Inflammatory macrophage (primary cell): ENCODE measurements at regions not wholly inside any gene's neighbourhood (a gene's known extent, or its start where the extent isn't known, plus 50 kb on each side); places are given as distances from the start of the nearest gene placed in this dataset.
"Not testable (repeated sequence)": the region's sequence is repeated elsewhere in the genome, so short reads cannot be mapped to it uniquely, and the experiment has no call there.

ENCODE experiments used
- DNase-seq, 2 donors: peaks; one replicate each; pipeline ENCODE4 v3.0.0-alpha.2; 2020 to 2022

GRCh38 chr2:237196866-237197618 is 111.4 kb downstream of the COPS8 start:
- no peak for DNase-seq

DNA sequence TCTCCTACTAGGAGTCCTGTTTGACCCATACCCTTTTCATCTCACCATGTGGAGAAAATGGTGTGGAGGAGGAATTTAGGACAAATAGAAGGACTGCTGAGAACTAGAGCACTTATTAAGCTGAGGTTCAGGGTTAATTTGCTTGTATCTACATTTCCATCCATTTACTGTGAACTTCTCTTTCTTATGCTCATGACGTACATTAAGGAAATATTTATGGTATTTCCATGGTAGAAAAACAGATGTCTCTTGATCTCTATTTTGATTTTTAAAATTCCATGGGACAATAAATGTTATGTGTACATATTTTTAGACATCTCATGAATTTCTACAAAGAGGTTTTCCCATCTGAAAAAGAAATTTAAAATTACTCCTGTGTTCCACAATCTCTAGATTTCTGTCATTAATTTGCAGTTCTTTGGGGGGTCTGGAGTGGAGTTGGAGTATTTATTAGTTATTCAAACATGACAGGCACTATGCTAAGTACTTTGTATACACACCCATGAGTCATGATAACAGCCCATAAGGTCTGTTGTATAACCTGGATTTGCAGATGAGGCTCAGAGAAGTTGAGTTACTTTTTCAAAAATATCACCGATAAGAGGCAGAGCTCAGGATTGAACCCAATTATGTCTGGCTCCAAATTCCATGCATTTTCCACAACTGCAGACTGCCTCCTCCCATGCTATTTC is 112.6 kb downstream of the COPS8 start:
- DNase-seq: no peak

DNA sequence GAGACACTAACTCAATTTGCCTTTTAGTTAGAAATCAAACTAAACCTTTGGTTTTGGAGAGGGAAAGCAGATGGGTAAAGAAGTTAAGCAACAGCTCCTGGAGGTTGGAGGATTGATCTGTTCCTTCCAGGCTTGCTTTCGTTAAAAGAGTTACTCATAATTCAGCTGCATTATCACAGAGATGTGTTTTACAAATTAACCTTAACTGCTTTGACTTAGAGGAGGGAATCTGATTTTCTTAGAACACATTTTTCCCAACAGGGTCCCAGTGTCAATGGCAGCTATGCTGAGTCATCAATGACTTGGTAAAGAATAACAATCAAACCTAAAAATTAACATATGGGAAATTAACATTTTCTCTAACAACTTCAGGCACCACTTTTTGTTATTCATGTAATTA is 113.4 kb downstream of the COPS8 start:
- DNase-seq: no peak

DNA sequence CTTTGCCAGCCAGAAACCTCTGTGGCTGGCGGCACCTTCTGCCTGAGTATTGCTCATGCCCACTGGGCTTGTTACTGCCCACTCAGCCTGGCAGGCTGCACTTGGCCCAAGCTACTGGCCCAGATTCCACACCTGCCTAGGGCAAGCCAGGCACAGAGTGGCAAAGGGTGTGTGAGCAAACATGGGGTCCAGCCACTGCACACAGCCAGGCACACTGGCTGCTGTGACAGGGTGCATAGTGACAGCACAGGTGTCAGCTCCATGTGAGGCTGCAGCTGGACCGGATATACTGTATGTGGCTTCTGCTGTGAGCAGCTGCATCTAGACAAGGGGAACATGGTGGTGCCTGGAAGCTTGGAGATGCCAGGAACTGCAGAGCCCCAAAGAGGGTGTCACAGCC is 113.9 kb downstream of the COPS8 start:
- DNase-seq: no peak

GRCh38 chr2:237200462-237200861 is 114.8 kb downstream of the COPS8 start:
- DNase-seq: no peak

DNA sequence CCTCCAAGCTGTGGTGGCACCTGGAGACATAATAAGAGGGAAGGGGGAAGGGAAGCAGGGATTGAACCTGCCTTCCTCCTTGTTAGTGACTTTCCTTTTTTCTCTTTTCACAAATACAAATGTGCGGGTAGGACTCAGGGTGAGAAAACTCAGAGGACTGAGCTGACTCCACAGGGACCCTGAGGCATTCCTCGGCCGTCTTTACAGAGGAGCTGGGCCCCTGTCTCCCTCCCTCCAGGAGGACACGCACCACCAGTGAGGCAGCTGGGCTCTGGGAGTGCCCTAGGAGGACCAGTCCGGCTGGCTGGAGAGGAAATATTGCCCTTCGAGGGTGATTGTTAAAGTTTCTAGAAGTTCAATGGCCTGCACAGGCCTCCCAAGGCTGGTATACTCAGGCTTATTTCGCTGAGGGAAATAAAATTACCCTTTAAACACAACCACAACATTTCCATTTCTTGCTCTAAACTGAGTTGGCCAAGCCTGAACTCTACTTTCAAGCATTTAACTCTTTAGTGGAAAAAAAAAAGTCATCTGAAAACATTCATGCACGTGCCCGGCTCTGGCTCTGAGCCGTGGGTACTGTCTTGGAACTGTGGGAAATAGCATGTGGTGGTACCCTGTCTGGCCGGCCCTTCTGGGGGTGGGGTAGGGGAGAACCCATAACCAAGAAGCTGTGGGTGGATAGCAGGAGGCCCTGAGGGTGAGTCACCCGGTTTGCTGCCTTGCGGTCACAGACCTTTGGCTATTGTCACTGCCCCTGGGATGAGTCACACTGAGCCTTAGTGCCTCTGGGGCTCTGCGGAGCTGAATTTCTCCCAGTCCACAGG is 116.0 kb downstream of the COPS8 start:
- DNase-seq: peak; percentile 57 to 68

GRCh38 chr2:237202288-237203030 is 116.8 kb downstream of the COPS8 start:
- DNase-seq: no peak

- no peak for DNase-seq
Observed at GRCh38 chr2:237205043-237205541, 119.4 kb downstream of the COPS8 start.

DNA sequence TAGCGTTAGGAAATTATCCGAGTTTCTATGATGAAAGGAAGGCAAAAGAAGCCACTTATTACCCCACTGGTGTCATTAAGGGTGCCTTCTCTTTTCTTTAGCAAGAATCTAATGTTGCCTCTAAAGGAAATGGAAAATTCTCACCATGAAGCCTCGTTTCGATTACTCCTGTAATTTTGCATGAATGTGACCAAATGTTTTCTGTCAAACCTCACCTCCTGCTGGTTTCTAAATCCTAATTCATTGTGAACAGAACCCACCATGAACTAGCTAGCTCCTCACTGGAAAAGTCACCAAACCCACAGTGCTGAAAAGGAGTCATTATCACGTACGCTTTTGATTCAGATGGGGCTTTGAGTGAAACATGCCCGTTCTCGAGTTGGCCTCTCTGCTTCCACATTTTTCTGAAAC is 119.9 kb downstream of the COPS8 start:
- no peak for DNase-seq

- peak; percentile 27 to 39 for DNase-seq
Observed at GRCh38 chr2:237207646-237208045, 122.0 kb downstream of the COPS8 start.

GRCh38 chr2:237208373-237209260 is 122.9 kb downstream of the COPS8 start:
- no peak for DNase-seq

DNA sequence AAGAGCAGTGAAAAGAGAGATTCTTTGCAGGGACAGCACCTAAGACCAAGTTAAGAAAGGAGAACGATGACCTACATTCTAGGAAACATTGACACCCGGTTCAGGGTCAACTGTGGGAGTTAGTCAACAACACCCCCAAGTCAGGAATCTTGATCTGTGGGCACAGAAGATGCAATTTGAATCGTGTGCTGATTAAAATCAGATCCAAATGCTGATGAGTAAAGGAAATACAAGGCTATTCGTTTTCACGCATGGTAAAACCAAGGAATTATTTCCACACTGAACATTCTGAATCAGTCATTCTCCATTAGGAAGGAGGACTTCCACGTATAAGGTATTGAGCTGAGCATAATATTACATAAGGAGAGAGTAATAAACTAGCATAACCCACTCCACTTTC is 124.2 kb downstream of the COPS8 start:
- DNase-seq: no peak

DNA sequence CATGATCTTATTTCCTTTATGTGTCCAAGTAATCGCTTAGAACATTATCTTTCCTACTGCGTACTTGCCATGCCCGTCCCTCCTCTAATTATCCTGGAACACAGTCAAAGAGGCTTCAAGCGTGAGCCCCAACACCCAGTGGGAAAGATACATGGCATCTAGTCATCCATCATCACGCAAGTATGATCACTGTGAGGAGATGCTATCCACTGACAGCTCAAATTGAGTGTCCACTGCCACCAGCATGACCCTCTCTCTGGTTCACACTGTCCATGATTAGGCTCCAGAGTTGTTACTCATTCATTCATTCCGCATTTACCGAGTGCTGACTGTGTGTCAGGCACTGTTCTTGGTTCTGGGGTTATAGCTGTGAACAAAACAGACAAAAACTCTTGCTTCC is 124.6 kb downstream of the COPS8 start:
- DNase-seq: no peak

GRCh38 chr2:237210763-237211162 is 125.1 kb downstream of the COPS8 start:
- DNase-seq: no peak

DNA sequence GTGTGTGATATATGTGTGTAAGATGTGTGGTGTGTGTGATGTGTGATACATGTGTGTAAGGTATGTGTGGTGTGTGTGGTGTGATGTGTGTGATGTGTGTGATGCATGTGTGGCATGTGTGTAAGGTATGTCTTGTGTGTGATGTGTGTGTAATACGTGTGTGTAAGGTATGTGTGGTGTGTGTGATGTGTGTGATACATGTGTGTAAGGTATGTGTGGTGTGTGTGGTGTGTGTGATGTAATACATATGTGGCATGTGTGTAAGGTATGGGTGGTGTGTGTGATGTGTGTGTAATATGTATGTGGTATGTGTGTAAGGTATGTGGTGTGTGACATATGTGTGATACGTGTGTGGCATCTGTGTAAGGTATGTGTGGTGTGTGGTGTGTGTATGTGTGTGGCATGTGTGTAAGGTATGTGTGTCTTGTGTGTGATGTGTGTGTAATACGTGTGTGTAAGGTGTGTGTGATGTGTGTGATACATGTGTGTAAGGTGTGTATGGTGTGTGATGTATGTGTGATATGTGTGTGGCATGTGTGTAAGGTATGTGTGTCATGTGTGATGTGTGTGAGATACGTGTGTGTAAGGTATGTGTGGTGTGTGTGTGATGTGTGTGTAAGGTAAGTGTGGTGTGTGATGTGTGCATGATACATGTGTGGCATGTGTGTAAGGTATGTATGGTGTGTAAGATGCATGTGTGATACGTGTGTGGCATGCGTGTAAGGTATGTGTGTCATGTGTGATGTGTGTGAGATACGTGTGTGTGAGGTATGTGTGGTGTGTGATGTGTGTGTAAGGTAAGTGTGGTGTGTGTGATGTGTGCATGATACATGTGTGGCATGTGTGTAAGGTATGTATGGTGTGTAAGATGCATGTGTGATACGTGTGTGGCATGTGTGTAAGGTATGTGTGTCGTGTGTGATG is 126.9 kb downstream of the COPS8 start:
- DNase-seq: not testable (repeated sequence)

GRCh38 chr2:237213315-237214022 is 127.8 kb downstream of the COPS8 start:
- no peak for DNase-seq

DNA sequence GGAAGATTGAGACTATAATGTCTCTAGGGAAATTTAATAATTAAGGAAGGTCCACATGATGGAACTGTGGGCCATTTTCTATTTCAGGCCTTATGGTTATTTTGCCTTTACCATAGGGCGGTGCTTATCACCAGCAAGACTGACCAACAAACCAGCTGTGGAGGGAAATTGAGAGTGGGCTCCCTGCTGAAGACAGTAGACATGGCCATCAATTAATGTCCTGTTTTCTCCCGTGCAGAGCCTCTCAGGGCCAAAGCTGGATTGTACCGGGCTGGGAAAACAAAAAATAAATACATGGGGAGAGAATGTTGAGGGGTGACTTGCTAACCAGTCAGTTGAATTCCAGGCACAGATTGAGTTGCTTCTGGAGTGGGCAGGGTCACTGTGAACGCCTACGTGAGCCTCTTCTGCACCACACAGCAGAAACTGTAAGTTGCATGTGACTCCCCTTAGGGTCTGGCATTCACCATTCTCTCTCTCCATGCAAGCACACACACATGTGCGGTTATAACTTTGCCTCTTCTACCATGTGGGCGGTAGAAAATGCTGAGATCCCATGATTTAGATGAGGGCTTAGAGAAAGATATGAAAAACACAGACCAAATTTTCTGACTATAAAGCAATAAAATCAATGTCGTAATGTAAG is 128.5 kb downstream of the COPS8 start:
- no peak for DNase-seq

GRCh38 chr2:237214963-237215362 is 129.3 kb downstream of the COPS8 start:
- DNase-seq: no peak

- DNase-seq: no peak
Observed at GRCh38 chr2:237217995-237218616, 132.4 kb downstream of the COPS8 start.
